NCI-H2081 treated with DMSO at 0.1 percent for 48 hours (cell line): ENCODE measurements at regions not wholly inside any gene's neighbourhood (a gene's known extent, or its start where the extent isn't known, plus 50 kb on each side); places are given as distances from the start of the nearest gene placed in this dataset.
"Not testable (repeated sequence)": the region's sequence is repeated elsewhere in the genome, so short reads cannot be mapped to it uniquely, and the experiment has no call there.

Experiments used
- DNase-seq: peaks from one replicate; lab custom pipeline; 2025; lab: John Stamatoyannopoulos, UW

DNA sequence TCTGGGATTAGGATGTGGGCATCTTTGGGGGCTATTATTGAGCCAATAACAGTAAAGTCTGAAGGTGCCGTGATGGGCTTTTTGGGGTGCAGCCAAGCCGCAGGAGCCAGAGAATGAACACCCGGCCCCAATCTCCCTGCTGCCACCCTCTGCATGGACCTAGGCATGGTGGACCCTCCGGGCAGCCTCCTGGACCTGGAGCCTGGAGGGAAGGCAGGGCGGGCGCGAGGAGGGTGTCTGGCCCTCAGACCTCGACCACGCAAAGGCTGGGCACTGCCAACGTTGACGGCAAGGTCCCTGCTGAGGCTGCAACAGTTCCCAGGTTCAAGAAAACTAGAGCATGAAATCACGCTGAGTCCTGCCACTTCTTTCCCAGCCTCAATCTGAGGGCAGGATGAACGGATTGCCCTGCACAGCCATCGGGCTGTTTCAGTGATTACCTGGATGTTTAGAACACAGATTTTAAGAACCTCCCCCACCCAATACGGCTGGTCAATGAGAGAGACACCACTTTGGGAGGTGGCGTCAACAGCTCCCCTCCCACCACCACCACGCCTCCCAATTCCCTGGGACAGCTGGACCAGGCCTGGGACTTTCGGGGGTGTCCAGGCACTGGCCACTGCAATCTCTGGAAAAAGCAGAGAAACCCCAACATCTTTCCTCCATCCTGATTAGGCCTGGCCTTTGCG is 147.4 kb downstream of the NPIPB11 start:
- not testable (repeated sequence) for DNase-seq

DNA sequence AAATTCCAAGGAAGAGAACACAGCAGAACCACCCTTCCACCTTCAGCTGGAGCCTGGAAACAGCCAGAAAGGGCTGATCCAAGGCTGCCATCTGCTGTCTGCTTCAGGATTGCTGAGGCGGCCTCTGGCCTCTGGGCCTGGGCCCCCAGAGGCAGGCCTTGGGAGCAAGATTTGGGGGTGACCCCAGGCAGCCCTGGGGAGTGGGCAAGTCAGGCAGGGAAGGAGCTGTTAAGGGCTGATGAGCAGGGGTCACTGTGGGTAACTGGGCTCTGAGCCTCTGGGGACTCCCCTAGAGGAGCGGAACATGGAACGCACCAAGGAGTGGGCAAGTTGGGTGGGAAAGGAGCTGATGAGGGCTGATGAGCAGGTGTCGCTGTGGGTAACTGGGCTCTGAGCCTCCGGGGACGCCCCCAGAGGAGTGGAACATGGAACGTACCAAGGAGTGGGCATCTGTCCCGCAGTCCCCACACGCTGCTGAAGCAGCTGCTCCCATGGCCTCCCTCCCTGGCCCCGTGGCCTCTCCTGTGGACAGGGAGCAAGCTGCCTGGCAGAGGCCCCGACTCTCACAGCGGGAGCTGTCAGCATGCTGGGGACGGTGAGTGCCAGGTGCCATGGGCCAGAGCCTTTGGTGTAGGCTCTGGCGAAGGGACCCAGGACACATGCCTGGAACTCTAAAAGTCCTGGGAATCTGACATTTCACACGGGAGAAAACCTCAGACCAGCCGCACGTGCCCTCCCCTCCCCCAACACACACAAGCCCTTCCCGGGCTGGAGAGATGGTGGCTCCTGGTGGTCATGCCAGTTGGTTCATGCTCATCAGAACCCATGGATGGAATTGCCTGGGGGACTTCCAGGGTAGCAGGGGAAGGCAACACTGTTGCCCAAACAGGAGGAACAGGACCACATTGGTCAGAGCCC is 148.8 kb downstream of the NPIPB11 start:
- not testable (repeated sequence) for DNase-seq

DNA sequence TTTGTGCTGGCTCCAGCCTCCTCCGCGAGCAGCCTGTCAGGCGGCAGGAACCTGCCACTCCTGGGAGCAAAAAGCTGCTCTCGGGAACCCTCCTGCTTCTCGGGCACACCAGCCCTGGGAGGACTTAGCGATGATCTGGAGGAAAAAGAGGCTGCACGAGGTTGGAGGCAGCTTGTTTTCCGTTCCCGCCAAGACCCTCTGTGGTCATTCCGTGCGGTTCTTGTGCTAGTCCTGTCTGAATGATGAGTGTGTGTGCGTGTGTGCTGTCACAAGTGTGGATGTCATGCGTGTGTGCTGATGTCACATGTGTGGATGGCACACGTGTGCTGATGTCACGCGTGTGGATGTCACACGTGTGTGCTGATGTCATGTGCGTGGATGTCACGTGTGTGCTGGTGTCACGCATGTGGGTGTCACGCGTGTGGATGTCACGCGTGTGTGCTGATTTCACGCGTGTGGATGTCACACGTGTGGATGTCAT is 150.0 kb downstream of the NPIPB11 start:
- no peak for DNase-seq

DNA sequence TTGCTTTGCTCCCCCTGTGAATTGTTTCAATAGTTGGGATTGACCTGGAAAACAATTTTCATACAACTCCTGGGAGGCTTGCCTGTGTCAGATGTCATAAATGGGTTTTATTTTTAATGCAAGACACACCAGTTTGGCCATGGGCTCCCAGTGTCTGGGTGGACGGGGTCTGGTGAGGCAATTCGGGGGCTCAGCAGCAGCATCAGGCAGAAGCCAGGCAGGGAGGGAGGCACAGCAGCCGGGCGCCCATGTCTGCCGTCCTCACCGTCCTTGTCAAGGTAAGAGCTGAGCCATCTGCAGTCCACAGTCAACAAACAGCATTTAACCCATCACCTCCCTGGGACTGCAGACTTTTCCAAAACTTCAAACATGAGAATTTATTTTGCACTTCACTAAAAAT is 150.6 kb downstream of the NPIPB11 start:
- DNase-seq: not testable (repeated sequence)

DNA sequence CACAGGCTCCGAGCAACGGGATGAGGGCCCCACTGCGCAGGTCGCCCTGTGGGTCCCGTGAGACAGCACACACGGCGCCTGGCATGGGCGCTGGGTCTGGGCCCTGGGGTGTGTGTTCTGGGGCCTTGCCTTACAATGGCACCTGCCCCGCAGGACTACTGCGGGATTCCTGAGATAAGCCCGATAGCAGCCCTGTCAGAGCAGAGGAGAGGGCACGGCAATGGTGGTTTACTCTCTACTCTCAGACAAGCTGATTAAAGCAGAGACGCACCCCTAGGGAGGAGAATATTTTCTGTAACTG is 151.1 kb downstream of the NPIPB11 start:
- not testable (repeated sequence) for DNase-seq

DNA sequence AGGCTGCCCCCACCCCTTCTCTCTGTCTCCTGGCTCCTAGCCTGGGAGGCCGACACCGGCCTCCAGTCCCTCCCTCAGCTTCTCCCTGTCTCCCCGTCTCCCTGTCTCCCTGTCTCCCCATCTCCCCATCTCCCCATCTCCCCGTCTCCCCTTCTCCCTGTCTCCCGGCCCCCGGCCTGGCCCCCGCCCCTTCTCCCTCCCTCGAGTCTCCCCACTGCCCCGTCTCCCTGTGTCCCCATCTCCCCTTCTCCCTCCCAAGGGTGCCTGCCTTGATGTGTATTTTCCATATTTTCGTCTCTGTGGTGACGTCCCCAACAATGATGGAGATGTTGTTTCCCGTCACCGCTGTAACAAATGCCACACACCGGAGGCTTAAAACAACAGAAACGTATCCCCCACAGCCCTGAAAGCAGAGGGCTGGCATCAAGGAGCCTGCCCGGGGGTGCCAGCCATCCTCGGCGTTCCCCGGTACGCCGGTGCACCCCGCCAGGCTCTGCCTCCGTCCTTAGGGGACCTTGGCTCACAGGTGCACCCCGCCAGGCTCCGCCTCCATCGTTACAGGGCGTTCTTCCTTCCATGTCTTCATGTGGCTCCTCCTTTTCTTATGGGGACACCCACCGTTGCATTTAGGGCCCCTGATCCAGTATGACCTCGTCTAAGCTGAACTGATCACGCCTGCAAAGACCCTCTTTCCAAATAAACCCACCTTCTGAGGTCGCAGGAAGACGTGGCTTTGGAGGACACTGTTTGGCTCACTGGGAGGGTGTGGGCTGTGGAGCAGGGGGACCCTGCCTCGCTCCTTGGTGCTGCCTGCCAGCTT is 151.6 kb downstream of the NPIPB11 start:
- DNase-seq: no peak

DNA sequence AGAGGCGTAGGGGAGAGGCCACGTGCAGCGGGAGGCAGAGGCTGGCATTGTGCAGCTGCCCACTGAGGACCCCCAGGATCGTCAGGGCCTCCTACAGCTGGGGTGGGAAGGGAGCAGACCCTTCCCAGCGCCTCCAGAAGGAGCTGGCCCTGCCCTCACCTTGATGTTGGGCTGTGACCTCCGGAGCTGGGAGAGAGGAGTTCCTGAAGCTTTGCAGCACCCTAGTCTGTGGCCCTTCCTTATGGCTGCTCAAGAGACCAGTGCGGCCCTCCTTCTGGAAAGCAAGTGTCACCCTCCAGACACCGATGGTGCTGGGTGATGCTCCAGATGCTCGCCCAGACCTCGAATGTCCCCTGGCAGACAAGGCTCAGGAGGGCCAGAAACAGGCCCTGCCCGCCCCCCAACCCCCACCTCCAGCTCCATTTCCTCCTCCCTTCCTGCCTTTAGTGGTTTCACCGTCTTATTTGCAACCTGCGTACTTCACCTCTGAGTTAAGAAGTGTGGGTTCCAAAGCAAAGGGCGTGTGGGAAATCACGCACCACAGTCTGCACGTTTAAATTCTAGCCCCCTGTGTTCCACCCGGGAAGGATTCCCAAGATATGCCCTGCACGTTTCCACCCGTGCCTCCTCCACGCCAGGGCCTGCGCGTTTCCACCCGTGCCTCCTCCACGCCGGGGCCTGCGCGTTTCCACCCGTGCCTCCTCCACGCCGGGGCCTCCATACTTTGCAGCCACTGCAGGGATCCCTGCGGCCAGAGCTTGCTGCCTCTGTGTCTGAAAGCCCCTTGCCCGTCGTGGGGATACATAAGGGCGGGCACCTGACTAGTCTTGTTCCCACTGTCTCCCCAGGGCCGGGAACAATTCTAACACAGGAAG is 152.6 kb downstream of the NPIPB11 start:
- not testable (repeated sequence) for DNase-seq

DNA sequence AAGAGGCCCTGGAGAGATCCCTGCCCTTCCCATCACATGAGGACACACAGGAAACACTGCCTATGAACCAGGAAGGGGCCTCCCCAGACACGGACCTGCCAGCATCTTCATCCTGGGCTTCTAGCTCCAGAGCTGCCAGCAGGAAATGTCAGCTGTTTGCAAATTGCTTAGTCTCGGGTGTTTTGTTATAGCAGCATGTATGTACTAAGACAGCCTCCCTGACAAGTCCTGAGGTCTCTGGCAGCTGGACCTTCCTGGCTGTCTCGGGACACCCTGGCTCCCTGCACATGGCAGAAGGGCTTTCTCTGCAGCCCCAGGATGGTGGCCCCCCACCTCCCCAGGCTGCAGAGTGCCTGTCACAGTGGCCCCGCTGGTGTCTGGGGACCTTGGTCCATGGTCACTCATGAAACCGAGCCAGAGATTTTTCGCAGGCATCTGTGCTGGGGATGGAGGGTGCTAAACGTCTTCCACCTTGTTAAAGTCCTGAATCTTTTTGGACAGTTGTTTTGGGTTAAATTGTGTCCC is 153.4 kb downstream of the NPIPB11 start:
- DNase-seq: not testable (repeated sequence)

DNA sequence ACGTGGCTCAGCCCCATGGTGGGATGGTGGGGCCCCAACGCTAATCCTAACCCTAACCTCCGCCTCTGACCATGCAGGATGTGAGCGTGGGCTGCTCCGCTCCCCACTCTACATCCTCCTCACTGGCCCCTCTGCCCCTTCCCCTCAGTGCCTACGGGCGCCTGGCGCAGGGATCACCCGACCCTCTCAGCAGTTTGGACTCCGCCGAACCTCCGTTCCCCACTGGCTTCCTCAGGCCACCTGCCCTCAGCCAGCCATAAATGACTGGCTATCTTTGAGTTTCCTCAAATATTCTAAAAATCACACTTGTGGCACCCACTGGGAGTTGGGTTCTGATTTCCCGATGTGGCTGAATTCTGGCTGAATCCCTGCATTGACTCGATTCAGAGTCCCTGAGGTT is 154.2 kb downstream of the NPIPB11 start:
- not testable (repeated sequence) for DNase-seq

DNA sequence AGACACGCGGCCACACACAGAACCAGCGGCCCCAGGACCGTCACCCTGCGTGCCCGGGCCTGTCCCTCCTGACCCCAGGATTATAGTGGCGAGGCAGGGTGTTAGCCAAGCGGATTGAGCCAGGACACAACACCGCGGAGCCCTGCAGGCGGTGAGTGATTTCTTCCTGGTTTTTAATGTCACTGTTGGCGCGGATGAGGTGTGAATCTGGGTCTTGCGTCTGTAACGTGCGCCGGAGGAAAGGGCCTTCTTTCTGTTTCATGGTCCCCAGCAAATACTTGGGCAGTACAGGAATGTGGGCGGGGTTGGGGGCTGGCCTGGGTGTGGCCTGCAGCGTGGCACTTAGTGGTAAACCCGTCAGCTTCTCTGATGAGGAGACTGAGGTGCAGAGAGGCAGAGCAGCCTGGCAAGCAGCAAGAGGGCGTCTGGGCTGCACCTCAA is 154.9 kb downstream of the NPIPB11 start:
- not testable (repeated sequence) for DNase-seq

DNA sequence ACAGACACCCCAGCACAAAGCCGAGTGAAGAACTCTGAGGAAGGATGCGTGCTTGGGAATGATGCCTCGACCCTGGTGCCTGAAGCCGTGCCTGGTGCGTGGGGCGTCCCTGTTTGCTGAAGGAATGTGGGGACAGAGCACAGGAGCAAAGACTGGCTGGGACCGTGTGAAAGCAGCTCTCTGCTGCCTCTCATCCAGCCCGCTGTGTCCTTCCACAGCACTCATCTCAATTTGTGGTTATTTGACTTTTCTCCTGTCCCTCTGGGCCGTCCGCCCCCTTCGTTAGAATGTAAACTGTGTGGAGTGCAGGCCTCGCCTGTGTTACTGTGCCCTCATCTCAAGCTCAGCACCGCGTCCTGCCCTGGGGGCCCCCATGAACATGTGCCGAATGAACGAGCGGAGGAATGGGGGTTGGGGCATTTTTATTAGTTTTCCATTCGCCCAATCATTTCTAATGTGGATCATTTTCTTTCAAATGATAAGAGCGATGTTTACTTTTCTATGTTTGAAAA is 155.5 kb downstream of the NPIPB11 start:
- DNase-seq: not testable (repeated sequence)

DNA sequence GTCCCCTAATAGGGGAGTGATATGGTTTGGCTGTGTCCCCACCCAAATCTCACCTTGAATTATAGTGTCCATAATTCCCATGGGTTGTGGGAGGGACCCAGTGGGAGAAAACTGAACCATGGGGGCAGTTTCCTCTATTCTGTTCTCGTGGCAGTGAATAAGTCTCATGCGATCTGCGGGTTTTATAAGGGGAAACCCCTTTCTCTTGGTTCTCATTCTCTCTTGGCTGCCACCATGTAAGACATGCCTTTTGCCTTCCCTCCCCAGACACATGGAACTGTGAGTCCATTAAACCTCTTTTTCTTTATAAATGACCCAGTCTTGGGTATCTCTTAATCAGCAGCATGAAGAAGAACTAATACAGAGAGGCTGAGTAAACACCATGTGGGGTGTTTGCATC is 156.0 kb downstream of the NPIPB11 start:
- not testable (repeated sequence) for DNase-seq

DNA sequence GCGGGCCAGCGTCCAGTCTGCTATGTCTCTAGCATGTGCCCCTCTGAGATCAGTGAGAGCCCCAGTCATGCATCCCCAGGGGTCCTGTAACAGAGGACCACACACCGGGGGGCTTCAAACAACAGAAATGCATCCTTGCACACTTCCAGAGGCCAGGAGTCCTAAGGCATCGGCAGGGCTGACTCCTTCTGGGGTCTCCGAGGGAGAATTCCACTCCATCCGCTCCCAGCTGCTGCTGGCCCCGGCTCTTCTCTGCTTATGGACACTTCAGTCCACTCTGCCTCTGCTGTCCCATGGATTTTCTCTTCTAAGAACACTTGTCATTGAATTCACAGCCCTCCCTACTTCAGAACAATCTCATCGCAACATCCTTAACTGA is 157.6 kb downstream of the NPIPB11 start:
- DNase-seq: not testable (repeated sequence)

DNA sequence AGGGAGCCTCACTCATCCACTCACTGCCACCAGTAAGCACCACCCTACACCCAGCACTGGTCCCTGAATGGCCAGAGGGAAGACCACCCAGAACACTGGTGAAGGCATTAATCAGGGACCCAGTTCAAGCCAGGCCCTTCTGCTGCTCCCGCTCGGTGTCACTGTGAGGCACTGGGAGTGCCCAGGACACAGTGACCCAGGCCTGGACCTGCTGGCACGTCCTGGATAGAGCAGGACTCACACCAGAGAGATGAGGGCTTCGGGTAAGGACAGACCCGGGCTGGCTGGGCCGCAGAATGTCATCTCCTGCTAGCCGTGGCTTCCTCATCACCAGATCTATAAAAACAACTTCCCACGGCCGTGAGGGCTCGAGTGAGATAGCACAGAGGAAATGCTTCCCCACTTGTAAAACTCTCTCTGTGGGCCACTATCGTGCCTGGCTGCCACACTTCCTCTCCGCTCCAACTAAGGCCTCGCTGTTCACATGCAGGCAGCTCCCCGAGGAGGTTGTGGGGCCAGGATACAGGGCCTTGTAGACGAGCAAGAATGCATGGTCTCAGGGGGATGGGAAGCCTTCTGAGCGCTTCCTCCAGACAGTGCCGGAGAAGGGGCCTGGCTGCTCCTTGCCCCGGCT is 158.1 kb downstream of the NPIPB11 start:
- DNase-seq: not testable (repeated sequence)

DNA sequence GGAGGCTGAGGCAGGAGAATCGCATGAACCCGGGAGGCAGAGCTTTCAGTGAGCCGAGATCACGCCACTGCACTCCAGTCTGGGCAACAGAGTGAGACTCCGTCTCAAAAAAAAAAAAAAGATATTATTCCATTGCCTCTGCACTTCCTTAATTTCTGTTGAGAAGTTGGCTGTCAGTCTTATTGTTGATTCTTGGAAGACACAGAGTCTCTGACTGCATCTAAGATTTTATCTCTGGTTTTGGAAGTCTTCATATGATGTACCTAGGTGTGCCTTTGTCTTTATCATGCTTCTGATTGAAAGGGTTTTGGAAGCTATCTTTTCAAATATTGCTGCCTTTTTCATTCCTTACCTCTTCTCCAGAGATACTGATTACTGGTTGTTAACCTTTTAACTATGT is 160.4 kb downstream of the NPIPB11 start:
- DNase-seq: not testable (repeated sequence)

DNA sequence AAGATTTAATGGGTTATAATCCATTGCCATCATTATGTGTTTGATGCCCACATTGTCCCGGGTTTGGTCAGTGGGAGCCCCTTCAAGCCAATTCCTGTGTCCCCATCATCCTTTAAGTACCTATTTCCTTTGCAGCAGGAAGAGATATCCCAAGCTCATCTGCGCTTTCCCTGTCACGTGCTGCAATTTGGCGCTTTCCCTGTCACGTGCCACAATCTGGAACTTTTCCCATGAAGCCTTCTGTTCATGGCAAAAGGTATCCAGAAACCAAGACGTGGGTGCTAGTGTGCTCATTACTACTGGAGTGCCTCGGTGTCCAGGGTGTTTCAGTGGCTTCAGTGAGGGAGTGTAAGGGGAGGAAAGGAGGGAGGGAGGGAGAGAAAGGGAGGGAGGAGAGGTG is 168.5 kb downstream of the NPIPB11 start:
- no peak for DNase-seq

DNA sequence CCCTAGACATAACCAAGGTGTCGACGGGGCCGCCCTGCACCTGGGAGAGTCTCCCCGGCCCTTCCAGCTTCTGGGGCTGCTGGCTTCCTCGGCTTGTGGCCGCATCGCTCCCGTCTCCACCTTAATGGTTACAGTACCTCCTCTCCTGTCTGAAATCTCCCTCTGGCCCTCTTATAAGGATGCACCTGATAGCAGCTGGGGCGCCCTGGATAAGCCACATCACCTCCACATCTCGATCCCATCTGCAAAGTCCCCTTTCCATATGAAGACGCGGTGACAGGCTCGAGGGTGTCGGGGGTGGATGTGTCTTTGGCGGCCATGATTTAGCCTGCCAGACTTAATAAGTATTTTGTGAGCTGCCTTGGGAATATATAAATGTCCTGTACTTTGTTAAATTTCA is 169.0 kb downstream of the NPIPB11 start:
- not testable (repeated sequence) for DNase-seq

DNA sequence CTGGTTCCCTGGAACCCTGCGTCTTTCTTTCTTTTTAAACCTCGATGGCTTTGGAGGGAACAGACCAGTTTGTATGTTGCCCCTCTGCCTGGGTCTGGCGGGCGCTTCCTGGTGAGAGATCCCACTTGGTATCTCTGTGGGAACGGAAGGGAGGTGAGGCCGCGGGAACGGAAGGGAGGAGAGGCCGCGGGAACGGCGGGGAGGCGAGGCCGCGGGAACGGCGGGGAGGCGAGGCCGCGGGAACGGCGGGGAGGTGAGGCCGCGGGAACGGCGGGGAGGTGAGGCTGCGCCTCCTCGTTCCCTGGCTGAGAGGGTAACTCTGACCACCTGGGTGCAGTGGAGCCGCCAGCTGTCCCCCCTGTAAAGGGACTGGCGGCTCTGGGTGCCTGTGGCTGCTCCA is 169.5 kb downstream of the NPIPB11 start:
- DNase-seq: not testable (repeated sequence)

DNA sequence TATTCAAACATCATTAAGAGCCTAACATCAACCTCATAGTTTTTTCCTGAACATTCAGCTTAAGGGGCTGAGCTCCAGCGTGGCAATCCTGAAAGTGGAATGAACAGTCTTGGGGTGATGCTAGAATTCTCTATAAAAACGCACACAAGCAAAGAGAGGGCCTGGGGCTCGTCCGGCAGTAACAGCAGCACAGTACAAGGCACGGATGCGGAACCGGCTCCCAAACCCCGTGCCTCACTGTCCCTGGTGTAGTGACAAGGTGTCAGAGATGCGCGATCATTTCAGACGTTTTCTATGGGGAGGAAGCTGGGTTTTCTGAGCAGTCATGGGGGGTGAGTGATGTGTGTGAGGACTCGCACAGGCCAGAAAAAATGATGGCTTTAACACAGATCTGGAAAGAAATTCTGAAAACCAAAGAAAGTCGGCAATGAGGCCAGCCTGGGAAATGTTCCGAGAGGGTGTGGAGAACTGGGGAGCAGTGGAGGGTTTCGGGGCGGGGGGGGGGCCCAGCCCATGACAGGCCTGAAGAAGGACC is 170.6 kb downstream of the NPIPB11 start:
- not testable (repeated sequence) for DNase-seq
